ENCODE measurements at regions not wholly inside any gene's neighbourhood (a gene's known extent, or its start where the extent isn't known, plus 50 kb on each side); places are given as distances from the start of the nearest gene placed in this dataset.

DNA sequence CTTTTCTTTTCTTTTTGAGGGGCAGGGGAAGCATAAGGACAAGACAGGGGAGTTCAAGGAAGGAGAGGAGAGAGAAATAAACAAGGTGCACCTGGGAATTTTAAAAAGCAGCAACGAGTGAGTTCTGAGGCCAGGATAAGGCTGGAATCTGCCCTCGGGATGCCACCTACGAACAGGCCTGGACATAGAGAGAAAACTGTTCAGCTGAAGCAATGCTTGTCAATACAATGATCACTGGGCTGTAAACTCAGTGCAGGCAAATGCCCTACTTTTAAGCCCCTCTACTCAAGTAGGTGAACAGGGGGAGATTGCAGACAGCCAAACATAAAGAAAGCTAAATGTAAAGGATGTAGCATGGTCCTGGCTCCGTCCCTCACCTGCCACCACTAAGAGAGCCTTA is 330.5 kb downstream of the ETAA1 start:
- TF ChIP-seq, protein P1, sequence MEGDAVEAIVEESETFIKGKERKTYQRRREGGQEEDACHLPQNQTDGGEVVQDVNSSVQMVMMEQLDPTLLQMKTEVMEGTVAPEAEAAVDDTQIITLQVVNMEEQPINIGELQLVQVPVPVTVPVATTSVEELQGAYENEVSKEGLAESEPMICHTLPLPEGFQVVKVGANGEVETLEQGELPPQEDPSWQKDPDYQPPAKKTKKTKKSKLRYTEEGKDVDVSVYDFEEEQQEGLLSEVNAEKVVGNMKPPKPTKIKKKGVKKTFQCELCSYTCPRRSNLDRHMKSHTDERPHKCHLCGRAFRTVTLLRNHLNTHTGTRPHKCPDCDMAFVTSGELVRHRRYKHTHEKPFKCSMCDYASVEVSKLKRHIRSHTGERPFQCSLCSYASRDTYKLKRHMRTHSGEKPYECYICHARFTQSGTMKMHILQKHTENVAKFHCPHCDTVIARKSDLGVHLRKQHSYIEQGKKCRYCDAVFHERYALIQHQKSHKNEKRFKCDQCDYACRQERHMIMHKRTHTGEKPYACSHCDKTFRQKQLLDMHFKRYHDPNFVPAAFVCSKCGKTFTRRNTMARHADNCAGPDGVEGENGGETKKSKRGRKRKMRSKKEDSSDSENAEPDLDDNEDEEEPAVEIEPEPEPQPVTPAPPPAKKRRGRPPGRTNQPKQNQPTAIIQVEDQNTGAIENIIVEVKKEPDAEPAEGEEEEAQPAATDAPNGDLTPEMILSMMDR (IDR thresholded peaks at IDR 0.05): no peak
- 91% methylated on average over 4 of the region's 4 CpGs for WGBS (ENCODE audit: insufficient coverage)
- Histone ChIP-seq H3K4me1 (ENCODE audit: control insufficient read depth, insufficient read depth, low read length) (no peaks in the 10 kb centered on the region), H3K27ac (ENCODE audit: low read length) (no peak overlapping the region), H3K36me3 (ENCODE audit: control insufficient read depth, insufficient read depth, low read length) (no peaks in the 10 kb centered on the region), H3K27me3 (ENCODE audit: control insufficient read depth, insufficient read depth, low read length) (no peaks in the 10 kb centered on the region), H3K4me3 (ENCODE audit: low read length) (no peak overlapping the region), H3K9me3 (ENCODE audit: control insufficient read depth, insufficient read depth, low read length) (no peaks in the 10 kb centered on the region)
- no peaks in the 10 kb centered on the region for H3K4me1 Mint-ChIP-seq
- H3K36me3 Mint-ChIP-seq: no peaks in the 10 kb centered on the region
- H3K4me3 Mint-ChIP-seq: no peak overlapping the region
- intact Hi-C loops (cut with micrococcal nuclease): no loop called here
- peaks cover 0 to 3% of the 10 kb centered on the region in 2 donors for H3K27me3 Mint-ChIP-seq (ENCODE audit: low read depth in 2 of 2)
- ATAC-seq: no peak
- H3K27ac Mint-ChIP-seq: no peak overlapping the region
- DNase-seq: no peak
- no peaks in the 10 kb centered on the region for H3K9me3 Mint-ChIP-seq

DNA sequence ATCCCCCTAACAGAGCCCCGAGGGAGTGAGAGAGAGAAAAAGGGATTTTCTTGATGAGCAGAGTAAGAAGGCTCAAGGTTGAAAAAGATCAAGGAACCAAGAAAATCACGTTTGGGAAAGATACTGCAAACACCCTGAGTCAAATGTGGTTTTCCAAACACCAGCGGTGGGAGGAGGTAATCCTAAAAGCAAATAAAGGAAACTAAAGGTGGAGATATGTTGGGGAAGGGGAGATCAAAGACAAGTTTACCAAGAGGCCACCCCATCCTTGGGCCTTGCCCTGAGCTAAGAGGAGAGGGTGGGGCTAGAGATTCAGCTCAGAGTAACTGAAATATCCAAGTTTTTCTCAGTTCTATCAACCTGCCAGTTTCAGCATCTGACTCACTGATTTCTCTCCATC is 332.3 kb downstream of the ETAA1 start:
- Histone ChIP-seq H3K36me3 (ENCODE audit: control insufficient read depth, insufficient read depth, low read length) (no peaks in the 10 kb centered on the region), H3K4me3 (ENCODE audit: low read length) (no peak overlapping the region), H3K27me3 (ENCODE audit: control insufficient read depth, insufficient read depth, low read length) (no peaks in the 10 kb centered on the region), H3K4me1 (ENCODE audit: control insufficient read depth, insufficient read depth, low read length) (no peaks in the 10 kb centered on the region), H3K9me3 (ENCODE audit: control insufficient read depth, insufficient read depth, low read length) (no peaks in the 10 kb centered on the region), H3K27ac (ENCODE audit: low read length) (no peak overlapping the region)
- H3K27ac Mint-ChIP-seq: no peak overlapping the region
- WGBS (ENCODE audit: insufficient coverage): 77% methylated on average over 3 of the region's 3 CpGs
- no peak for ATAC-seq
- no peaks in the 10 kb centered on the region for H3K9me3 Mint-ChIP-seq
- H3K27me3 Mint-ChIP-seq (ENCODE audit: low read depth in 2 of 2): peaks cover 0 to 3% of the 10 kb centered on the region in 2 donors
- H3K4me3 Mint-ChIP-seq: no peak overlapping the region
- intact Hi-C loops (cut with micrococcal nuclease): no loop called here
- TF ChIP-seq, protein P1 (IDR thresholded peaks at IDR 0.05): no peak
- DNase-seq: no peak
- H3K36me3 Mint-ChIP-seq: no peaks in the 10 kb centered on the region
- no peaks in the 10 kb centered on the region for H3K4me1 Mint-ChIP-seq

DNA sequence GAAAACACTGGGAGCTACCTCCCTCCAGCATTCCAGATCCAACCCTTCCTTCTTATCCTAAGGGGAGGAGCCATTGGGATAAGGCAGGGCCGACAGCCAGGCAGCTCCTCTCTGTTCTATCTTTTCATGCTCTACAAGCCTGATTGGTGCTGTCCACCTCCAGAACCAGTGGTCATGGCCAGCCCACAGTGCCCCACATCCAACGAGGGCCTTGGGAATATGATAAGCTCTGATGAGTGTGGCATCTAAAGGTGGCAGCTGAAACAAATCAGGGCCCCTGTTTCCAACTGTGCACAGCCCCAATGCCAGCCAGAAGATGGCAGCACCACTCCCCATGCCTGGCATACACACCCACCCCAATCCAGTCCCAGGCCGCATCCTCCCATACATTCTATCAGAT is 329.3 kb downstream of the C1D start:
- Mint-ChIP-seq H3K27ac (no peak overlapping the region), H3K4me1 (no peaks in the 10 kb centered on the region), H3K9me3 (peaks cover 1 to 2% of the 10 kb centered on the region in 2 donors), H3K27me3 (ENCODE audit: low read depth in 2 of 2) (peaks cover 0 to 2% of the 10 kb centered on the region in 2 donors), H3K36me3 (no peaks in the 10 kb centered on the region), H3K4me3 (no peak overlapping the region)
- WGBS (ENCODE audit: insufficient coverage): 62% methylated on average over 2 of the region's 3 CpGs
- TF ChIP-seq, protein P1 (IDR thresholded peaks at IDR 0.05): no peak
- Histone ChIP-seq H3K4me3 (ENCODE audit: low read length) (no peak overlapping the region), H3K9me3 (ENCODE audit: control insufficient read depth, insufficient read depth, low read length) (peaks cover under 1% of the 10 kb centered on the region), H3K27me3 (ENCODE audit: control insufficient read depth, insufficient read depth, low read length) (no peaks in the 10 kb centered on the region), H3K27ac (ENCODE audit: low read length) (no peak overlapping the region), H3K36me3 (ENCODE audit: control insufficient read depth, insufficient read depth, low read length) (no peaks in the 10 kb centered on the region), H3K4me1 (ENCODE audit: control insufficient read depth, insufficient read depth, low read length) (no peaks in the 10 kb centered on the region)
- no peak for ATAC-seq
- intact Hi-C loops (cut with micrococcal nuclease): no loop called here
- DNase-seq: no peak

DNA sequence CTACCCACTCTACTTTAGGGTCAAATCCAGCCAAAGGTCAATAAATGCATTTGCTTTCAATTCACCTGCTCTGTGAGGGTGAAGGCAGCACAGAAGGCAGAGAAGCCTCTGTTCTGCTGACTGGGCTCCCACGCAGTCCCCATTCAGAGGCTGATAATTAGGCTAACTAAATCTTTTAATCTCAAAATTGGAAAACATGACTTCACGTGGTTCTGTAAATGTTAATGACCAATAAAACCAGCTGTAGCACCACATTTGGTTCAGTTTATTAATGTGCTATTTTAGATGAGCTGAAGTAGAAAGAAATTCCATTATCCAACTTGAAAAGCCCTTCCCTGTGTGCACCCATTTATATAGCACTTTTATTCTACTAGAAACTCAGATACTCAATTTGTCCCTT is 310.6 kb downstream of the C1D start:
- no peak overlapping the region for H3K4me3 Mint-ChIP-seq
- H3K4me1 ChIP-seq (ENCODE audit: control insufficient read depth, insufficient read depth, low read length): no peaks in the 10 kb centered on the region
- no peak overlapping the region for H3K27ac ChIP-seq (ENCODE audit: low read length)
- H3K4me3 ChIP-seq (ENCODE audit: low read length): no peak overlapping the region
- intact Hi-C loops (cut with micrococcal nuclease): no loop called here
- TF ChIP-seq, protein P1 (IDR thresholded peaks at IDR 0.05): no peak
- H3K36me3 ChIP-seq (ENCODE audit: control insufficient read depth, insufficient read depth, low read length): no peaks in the 10 kb centered on the region
- no peaks in the 10 kb centered on the region for H3K27me3 ChIP-seq (ENCODE audit: control insufficient read depth, insufficient read depth, low read length)
- H3K9me3 ChIP-seq (ENCODE audit: control insufficient read depth, insufficient read depth, low read length): no peaks in the 10 kb centered on the region
- H3K36me3 Mint-ChIP-seq: no peaks in the 10 kb centered on the region
- no peaks in the 10 kb centered on the region for H3K4me1 Mint-ChIP-seq
- no peak overlapping the region for H3K27ac Mint-ChIP-seq
- DNase-seq: no peak
- H3K9me3 Mint-ChIP-seq: no peaks in the 10 kb centered on the region
- peaks cover 0 to 8% of the 10 kb centered on the region in 2 donors for H3K27me3 Mint-ChIP-seq (ENCODE audit: low read depth in 2 of 2)
- WGBS (ENCODE audit: insufficient coverage): 79% methylated on average over 2 of the region's 2 CpGs
- no peak for ATAC-seq

Data from natural killer cell (primary cell).